ENCODE measurements at regions not wholly inside any gene's neighbourhood (a gene's known extent, or its start where the extent isn't known, plus 50 kb on each side); places are given as distances from the start of the nearest gene placed in this dataset.
"Not testable (repeated sequence)": the region's sequence is repeated elsewhere in the genome, so short reads cannot be mapped to it uniquely, and the experiment has no call there.

DNA sequence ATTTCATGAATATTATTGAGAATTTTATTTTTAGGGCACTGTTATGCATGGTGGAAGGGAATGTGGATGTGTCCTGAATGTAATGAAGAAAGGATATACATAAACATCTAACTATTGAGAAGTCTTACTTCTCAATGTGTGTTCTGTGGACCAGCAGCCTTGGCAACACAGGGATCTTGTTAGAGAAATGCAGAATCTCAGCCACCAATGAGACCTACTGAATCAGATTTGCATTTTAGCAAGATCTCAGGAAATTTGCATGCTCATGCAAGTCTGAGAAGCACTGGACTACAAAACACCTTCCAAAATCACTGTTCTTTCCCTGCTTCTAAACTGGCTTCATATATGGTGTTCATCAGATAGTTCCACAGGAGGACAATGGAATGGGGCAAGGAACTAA lies 139.7 kb upstream of the WDFY3 start:
- no peak for DNase-seq (ENCODE audit: low read depth in 2 of 2)

DNA sequence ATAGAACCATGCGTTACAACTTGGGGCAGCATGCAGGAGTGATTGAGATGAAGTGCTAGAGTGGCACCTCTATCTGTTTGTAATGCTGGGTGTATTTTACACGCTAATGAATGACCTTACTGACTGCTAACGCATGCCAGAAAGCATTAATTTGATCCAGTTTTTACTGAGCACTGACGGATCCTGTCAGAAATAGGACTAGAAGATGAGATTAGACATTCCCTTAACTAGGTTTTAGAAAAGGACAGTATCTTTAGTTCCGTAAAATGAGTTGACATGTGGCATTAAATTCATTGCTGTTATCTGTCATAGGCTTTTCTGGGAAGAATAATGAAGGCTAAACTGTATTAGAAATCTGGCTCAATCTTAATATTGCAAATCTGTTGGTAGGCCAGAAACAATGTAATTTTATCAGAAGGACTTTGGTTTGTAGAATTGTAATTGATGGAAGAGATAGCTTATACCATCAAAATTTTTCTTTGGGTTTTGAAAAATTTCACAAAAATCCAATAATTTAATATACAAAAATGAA lies 140.4 kb upstream of the WDFY3 start:
- DNase-seq (ENCODE audit: low read depth in 2 of 2): no peak

DNA sequence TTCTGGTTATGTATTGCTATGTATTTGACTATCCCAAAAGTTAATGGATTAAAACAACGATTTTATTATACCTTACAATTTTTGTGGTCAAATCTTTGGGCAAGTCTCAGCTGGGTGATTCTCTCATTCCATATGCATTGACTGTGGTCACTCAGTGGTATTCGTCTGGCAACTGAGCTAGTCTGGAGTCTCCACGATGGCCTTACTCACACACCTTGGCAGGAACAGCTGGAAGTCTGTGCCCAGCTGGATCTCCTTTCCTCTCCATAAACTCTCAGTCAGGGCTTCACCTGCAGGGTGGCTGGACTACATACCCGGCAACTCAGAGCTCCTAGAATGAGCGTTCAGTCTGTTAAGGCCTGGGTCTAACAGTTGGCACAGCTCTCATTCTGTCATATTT lies 141.1 kb upstream of the WDFY3 start:
- no peak for DNase-seq (ENCODE audit: low read depth in 2 of 2)

GRCh38 chr4:85113706-85114105 lies 147.2 kb upstream of the WDFY3 start:
- no peak for DNase-seq (ENCODE audit: low read depth in 2 of 2)

DNA sequence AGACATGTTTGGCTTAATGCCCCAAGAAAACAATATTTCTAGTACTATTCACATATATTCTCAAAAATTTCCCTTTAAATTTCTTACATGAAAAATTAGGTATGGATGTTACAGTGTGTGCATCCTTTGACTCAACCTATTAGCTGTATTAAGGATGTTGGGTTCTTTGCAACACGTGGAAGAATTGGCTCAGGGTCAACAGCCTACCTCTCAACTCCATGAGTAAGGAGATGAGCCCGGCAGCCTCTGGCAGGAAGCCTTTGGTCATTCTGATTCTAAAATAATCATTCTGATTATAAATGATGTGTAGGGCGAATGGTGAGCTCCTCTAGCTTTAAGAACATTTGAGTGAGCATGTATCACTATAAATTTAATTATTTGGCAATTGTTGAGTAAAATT lies 148.0 kb upstream of the WDFY3 start:
- DNase-seq (ENCODE audit: low read depth in 2 of 2): no peak

DNA sequence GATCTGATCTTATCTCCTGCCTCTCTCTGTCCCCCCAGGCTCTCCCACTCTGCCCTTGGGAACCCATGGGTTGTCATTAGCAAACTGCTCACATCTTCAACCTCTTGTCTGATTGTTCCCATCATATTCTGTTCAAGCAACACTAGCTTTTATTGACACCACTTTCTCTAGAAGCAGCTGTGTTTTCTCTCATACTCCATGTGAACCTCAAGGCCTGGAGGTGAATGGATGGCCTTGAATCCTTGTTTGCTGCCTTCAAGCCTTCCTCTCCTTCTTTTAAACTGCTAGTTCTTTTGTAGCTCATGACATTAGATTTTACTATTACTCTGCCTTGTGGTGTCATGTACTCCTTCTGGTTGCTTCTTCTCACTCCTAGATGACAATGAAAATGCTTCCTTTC lies 149.5 kb upstream of the WDFY3 start:
- DNase-seq (ENCODE audit: low read depth in 2 of 2): no peak

DNA sequence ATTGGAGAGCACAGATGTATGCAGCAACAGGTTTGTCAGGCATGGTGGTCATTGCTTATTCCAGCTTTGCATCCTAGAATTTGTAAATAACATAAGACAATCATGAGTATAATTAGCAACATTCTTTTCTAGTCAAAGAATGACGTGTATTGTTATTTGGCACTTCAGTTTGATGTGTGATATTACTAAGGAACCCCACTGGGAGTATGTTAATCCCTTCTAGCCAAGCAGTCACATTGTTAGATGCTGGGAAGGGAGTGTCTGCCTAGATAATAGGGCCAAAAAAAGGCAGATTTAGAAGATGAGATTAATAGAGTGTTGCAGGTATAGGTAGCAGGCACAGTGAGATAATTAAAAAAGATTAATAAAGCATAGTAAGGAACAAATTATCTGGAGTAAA lies 159.2 kb upstream of the WDFY3 start:
- DNase-seq (ENCODE audit: low read depth in 2 of 2): no peak

- DNase-seq (ENCODE audit: low read depth in 2 of 2): no peak
These were observed 160.6 kb upstream of the WDFY3 start for GRCh38 chr4:85126991-85127591.

DNA sequence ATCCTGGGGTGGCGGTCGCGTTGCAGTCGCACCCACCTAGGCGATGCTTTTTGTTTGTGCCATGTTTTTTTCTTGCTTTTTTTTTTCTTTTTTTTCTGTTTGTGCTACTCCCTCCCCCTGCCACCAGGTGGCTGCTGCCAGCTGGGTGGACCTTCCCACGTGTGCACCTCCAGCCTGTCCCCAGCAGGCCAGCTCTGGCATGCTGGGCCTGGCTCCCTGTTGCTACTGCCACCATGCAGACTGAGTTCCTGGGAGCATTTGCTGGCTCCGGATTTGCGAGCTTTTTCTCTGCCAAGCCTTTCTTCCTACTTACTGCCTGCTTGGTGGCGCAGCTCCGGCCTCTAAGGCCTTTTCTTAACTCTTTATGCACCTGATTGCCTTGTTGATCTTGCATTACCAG lies 161.2 kb upstream of the WDFY3 start:
- DNase-seq (ENCODE audit: low read depth in 2 of 2): no peak

DNA sequence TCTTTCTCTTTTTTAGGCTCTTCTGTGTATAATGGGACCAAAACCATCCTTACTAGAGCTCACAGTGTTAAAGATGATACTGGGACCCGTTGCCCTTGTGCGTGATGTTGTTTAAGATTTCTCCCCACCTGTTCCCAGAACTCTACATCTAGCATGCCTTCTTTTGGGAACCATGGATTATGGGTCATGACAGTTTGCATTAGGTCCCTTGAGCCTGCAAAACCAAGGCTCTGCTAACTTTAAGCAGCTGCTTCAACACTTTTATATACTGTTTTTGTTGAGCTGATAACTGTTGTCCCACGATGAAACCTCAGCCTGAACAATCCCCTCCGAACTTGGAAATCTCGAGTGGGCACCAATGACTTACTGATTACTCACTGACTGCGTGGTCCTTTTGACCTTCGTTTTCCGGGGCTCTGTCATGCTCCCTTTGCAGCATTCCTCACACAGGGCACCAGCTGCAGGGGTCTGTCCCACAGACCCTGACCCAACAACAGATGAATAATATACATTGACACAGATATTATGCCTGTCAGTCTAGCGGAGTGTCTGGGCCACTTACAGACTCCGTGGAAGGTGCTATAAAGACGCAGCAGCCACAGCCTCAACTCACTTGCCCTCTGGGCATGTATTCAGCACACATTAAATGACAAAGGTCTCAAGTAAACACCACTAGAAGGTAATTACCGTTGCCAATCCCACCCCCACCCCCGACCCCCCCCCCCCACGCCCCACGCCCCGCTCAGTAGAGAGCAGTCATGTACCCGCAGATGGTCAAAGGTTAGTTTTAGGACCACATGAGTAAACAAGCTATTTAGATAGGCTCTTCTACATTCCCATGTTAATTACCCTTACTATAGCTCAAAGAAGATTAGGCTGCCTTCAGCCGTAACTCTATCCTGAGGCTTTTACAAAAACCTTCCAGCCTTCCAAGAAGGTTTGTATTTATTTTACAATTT lies 162.0 kb upstream of the WDFY3 start:
- no peak for DNase-seq (ENCODE audit: low read depth in 2 of 2)

DNA sequence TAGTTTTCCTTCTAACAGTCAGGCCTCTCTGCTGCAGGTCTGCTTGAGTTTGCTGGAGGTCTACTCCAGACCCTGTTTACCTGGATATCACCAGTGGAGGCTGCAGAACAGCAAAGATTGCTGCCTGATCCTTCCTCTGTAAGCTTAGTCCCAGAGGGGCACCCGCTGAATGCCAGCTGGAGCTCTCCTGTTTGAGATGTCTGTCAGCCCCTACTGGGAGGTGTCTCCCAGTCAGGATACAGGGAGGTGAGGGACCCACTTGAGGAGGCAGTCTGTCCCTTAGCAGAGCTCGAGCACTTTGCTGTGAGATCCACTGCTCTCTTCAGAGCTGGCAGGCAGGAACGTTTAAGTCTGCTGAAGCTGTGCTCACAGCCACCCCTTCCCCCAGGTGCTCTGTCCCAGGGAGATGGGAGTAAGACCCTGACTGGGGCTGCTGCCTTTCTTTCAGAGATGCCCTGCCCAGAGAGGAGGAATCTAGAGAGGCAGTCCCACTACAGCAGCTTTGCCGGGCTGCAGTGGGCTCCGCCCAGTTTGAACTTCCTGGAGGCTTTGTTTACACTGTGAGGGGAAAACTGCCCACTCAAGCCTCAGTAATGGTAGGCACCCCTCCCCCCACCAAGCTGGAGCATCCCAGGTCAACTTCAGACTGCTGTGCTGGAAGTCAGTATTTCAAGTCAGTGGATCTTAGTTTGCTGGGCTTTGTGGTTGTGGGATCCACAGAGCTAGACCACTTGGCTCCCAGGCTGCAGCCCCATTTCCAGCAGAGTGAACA lies 163.1 kb upstream of the WDFY3 start:
- not testable (repeated sequence) for DNase-seq (ENCODE audit: low read depth in 2 of 2)

DNA sequence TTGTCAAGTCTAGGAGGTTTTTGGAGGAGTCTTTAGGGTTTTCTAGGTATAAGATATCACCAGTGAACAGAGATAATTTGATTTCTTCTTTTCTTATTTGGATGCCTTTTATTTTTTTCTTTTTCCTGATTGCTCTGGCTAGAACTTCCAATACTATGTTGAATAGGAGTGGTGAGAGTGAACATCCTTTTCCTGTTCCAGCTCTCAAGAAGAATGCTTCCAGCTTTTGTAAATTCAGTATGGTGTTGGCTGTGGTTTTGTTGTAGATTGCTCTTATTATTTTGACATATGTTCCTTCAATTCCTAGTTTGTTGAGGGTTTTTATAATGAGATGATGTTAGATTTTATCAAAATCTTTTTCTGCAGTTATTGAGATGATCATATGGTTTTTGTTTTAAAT lies 165.6 kb upstream of the WDFY3 start:
- no peak for DNase-seq (ENCODE audit: low read depth in 2 of 2)

GRCh38 chr4:85132570-85132969 lies 166.1 kb upstream of the WDFY3 start:
- no peak for DNase-seq (ENCODE audit: low read depth in 2 of 2)

GRCh38 chr4:85139749-85140148 lies 173.3 kb upstream of the WDFY3 start:
- not testable (repeated sequence) for DNase-seq (ENCODE audit: low read depth in 2 of 2)

DNA sequence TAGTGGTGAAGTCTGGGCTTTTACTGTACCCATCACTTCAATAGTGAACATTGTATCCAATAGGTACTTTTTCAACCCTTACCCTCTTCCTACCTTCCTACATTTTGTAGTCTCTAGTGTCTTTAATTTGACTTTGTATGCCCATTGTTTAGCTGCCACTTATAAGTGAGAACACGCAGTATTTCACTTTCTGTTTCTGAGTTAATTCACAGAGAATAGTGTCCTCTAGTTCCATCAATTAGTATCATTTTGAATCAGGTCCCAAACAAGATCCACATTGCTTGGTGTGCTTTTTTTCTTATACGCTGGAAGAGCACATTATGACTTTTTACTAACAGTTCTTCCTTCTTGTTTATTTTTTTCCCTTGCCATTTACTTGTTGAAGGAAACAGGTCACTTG lies 176.0 kb upstream of the WDFY3 start:
- DNase-seq (ENCODE audit: low read depth in 2 of 2): no peak

GRCh38 chr4:85147481-85148076 lies 181.1 kb upstream of the WDFY3 start:
- no peak for DNase-seq (ENCODE audit: low read depth in 2 of 2)

DNA sequence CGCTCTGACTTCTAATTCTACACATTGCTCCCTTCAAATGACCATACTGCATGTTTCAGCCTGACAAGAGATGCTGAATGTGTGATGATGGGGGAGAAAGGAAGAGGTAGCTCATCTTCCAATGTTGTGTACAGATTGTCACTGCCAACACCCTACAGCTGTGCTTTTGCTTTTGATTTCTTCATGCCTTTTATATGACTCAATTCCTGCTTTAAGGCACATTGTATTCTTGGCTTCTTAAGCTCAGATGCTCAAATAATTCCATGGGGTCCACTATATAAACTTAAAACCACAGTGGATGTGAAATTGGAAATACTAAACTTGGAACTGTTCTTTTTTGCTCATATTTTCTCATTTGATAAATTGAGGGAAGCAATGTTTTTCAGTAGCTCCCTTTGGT lies 183.2 kb upstream of the WDFY3 start:
- DNase-seq (ENCODE audit: low read depth in 2 of 2): no peak

DNA sequence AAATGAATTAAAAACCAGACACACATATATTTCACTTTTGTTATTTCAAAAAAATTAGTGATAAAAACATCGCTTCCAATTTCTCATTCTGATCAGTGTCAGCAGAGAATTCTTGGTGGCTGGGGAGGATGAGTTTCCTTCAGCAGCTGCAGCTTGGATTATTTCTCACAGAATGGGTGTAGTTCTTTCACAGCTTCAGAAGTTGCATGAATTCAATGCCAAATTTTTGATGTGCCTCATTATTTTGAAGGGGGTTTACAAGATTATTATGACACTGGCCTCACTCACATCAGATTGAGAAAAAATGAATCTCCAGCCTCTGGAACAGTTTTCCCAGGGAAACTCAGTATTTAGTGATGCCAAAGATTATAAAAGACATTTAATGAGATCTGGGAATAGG lies 184.9 kb upstream of the WDFY3 start:
- DNase-seq (ENCODE audit: low read depth in 2 of 2): no peak

GRCh38 chr4:85151786-85152185 lies 185.3 kb upstream of the WDFY3 start:
- no peak for DNase-seq (ENCODE audit: low read depth in 2 of 2)

DNA sequence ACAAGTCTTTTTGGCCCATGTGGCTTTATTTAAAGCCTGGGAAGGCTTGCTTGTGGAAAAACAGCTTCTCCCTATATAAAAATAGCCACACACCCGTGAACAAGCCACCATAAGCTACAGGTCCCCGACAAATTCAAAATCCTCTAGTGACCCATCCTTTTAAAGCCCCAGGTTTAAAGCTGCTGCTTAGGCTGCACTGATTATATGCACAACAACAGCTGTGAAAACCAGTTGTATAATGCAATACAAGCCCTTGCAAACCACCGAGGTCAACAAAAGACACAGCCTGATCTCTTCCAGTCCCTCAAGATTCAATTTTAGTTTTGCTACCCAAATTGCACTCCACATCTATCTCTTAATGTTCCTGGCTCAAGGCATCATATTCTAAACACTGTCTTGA lies 186.0 kb upstream of the WDFY3 start:
- no peak for DNase-seq (ENCODE audit: low read depth in 2 of 2)

- DNase-seq (ENCODE audit: low read depth in 2 of 2): no peak
These were observed 186.7 kb upstream of the WDFY3 start for GRCh38 chr4:85153221-85153620.

- DNase-seq (ENCODE audit: low read depth in 2 of 2): no peak
These were observed 188.1 kb upstream of the WDFY3 start for GRCh38 chr4:85154591-85154990.
